COLO668 (cell line): ENCODE measurements at regions not wholly inside any gene's neighbourhood (a gene's known extent, or its start where the extent isn't known, plus 50 kb on each side); places are given as distances from the start of the nearest gene placed in this dataset.

Experiments
- DNase-seq: peaks from one replicate; lab custom pipeline; 2025; ENCODE audit not compliant: unreplicated experiment; lab: John Stamatoyannopoulos, UW

DNA sequence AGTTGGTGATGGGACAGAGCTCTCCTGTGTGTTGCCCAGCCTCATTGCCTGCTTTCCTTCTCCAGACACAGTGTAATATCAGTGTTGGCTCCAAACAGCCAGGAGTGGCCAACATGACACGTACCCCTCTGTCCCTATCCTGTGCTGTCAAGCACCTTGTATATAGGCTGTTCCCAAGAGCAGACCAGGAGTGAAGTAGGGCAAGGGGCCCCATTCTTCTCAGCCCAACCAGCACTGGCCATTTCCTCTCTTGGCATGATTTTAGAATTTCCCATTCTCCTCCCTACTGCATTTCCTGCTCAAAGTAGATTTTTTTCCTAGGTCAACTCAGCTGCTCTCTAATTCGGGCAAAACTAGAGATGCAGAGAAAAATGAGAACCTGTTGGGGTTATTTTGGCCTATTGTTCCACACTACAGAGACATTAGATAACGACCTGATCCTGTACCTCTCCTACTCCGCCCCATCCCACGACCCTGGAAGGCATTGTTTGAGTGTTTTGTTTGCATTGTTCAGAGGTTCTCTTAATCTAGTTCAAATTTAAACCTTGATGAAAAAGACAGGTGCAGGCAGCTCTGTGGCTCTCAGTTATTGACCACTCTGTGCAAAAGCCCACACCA lies 95.6 kb downstream of the RASSF10 start:
- DNase-seq, result peak; percentile 84

DNA sequence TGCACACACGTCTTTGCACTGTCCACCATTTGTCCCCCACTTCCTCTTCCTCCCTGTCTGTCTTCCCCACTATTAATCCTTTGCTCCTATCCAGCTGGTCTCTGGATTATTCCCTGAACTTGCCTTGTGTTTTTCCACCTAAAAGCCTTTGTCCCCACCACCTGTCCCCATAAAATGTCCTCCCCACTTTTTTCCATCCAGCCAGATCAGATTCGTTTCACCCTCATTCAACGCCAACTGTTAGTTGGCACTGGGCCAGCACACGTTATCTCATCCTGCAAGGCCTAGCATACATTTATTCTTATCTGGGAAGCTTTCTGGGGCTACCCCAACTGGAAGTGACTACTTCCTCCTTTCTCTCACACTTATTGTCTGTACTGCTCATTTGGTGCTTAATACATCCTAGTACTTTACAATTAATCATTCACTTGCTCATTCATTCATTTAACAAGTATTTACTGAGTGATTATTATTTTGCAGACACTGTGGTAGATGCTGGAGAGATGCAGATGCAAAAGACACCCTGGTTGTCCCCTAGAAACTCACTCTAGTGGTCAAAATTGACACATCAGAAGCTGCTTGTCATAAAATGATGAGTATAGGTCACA lies 96.2 kb downstream of the RASSF10 start:
- DNase-seq, result peak; percentile 97

DNA sequence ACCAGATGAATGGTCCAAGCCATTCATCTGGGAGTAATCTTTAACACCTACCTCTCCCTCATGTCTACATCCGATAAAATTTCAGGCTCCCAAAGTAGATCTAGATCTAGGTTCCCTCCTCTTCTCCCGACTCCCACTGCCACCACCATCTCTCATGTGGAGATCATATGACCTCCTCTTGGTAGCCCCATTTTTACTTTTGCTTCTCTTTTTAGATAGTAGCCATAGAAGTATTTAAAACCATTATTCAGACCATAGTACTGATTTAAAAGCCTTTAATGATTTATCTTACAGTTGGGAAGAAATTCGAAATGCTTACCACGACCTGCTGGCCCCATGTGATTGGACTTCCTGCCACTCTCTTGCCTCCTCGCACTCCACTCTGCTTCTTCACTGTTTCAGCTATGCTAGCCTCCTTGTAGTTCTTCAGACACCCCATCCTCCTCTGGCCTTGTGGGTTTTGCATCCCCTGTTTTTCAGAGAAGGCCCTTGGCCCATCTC lies 98.5 kb downstream of the RASSF10 start:
- no peak for DNase-seq

DNA sequence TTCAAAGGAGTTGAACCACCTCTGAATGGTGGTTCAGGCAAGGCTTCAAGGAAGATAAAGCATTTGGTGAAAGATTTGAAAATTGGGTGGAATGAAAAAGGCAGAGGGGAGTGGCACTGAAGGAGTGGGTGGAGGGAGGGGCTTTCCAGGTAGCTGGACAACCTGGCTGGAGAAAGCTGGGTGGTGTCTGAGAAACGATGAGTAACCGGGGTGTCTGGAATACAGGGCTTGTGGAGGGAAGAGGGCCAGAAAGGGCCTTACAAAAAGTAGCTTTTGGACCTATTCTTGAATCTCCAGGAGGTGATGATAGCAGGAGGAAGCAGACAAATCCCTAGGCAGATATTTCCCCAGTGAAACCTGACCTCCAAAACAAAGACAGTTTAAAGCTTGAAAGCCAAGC lies 99.3 kb downstream of the RASSF10 start:
- no peak for DNase-seq

DNA sequence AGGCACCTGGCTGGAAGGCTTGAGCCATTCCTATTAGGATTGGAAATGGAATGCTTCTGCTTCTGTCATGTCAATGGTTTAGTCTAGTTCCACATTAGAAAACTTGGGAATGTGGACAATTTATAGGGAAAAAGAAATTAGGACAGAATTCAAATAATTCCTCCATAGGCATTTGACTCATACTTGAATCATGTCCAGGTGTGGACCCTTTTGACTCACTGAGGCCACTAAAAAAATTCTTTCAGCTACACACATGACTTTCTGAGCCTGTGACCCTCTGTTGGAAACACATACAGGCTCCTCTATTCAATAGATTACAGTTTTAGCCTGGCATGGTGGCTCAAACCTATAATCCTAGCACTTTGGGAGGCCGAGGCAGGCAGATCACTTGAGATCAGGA lies 100.5 kb downstream of the RASSF10 start:
- DNase-seq, result no peak

DNA sequence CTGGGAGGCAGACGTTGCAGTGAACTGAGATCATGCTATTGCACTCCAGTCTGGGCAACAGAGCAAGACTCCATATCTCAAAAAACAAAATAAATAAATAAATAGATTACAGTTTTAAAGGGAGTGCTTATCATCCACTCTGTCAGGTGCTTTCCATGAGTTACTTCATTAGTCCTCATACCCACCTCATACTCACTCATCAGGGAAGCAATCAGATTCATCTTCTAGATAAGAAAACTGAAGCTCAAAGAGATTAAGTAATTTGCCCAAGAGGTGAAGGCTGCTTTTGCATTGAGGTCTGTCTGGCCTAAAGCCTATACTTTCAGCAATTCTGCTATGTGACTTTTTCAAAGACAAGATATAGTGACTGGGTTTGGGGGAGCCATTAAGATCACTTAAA lies 101.0 kb downstream of the RASSF10 start:
- no peak for DNase-seq

DNA sequence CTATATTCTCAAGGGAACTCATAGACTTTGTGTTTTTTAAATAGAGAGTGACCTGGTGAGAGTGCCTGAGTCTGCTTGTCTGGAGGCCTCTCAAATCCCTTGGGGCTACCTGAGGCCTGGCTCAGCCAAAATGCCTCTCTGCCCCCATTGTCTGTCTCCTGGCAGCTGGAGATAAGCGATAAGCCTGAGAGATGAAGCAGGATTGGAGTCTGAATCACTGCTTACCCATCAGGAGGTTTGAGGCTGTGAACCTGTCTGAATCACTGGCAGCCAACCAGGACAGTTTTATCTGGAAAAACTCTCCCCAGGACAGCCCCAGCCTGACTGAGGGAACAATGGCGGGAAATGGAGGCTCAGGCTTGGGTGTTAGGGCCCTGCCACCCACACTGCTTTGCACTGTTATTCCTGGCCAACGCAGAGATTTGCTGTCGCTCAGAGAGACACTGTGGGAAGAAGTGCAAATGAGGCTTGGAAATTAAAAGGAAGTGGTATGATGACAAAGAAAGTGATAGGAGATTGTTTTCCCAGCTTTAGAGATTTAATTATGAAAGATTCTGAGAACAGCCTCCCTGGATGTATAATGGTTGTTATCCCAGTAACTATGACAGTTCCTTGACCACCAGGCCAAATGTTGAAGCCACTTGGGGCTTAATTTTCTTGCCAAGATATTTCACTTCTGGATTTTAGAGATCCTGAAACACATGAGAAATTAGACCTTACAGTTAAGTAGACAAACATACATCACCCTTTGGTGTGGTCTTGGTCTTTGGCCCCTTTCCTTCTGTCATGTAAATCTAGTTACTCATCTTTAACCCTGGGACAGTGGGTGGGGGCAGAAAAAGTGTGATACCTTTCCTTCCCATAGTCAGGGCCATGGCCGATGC lies 102.1 kb downstream of the RASSF10 start:
- DNase-seq, result no peak

DNA sequence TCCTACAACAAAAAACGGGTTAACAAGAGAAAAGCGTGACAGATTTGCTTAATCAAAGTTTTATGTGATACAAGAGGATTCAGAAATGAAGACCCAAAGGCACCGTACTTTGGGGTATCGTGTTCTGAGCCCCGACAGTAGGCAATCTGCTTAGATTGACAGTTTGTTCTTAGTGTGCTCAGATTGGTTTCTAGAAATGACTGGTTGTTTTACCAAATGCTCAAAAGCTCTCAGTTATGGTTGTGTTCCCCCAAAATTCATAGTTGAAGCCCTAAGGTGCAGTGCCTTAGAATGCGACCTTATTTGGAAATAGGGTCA lies 102.7 kb downstream of the RASSF10 start:
- DNase-seq, result no peak

DNA sequence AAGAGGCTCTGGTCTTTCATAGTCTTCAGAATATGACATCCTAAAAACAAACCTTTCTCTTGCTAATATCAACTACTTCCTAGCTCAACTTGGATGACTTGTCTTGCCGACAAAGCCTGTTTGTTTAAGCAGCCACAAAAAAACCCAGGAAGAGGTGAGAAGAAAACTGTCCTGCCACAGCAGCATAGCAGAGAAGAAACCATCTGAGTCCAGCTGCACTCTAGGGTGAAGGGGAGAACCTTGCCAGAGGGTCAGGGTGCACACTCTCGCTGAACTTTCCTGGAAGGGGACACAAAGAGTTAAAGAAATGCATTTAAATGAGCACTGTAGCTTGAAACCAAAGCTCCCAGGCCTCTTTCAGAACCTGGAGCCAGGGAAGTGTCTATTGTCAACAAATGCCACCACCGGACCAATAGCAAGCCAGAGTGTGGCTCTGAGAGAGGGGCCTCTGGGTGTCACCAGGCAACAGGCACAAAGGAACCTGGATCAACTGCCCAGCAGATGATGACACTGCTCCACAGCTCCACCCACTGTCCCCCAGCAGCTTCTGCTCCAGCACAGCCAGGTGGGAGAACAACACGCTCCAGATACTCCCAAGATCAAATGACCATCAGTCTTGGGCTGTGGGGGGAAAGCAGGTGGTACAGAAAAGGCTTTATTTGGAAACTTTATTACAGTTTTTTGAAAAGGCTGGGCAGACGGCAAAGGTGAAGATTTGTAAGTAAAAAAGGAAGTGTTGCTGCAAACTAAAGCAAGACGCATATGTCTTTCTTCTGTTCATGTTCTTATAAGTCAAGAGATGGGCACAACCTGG lies 105.7 kb downstream of the RASSF10 start:
- DNase-seq, result peak; percentile 93

DNA sequence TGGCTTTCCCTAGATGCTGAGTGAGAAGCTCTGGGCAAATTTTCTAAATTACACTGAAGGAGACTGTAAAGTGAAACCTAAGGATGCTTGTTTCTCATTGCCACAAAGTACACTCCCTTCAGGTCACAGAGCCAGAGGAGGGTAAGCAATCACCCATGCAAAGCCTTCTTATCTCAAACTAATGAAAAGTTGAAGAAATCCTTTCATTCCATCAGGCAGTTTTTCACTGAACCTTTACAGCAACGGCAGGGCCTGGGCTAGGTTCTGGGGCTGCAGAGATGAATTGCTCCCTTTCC lies 106.2 kb downstream of the RASSF10 start:
- DNase-seq, result no peak

DNA sequence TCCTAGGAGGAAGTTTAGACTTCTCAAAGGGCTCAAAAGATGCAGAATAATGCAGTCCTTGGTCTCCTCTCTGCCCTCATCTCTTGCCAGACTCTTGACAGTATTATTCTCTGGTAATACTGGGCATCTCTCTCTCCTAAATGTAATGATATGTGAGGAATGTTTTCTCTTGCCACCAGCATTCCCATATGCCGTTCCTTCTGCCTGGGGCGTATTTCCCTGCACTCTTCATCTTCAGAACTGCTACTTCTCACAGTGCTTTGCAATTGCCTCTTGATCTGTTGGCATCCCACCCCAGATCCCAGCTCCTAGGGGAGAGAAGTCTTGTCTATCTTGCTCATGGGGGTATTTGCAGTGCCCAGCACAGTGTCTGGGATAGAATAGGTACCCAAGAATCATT lies 107.4 kb downstream of the RASSF10 start:
- DNase-seq, result no peak

DNA sequence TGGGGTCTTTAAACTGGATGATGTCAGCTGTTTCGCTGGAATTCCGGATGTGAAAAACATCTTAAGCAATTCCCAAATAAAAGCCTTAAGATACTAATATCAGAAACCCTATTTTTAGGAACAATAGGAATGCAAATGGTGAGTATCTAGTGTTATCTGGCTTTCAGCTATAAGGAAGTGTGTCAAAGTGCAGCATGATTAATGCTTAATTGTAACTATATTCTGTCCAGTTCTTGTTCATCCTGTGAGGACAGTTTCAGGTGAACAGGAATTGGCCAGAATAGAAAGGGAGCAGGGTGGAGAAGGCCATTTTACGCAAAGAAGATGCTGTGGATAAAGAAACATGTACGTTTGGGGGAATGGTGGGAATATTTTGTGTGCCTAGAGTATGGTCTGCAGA lies 108.2 kb downstream of the RASSF10 start:
- no peak for DNase-seq

DNA sequence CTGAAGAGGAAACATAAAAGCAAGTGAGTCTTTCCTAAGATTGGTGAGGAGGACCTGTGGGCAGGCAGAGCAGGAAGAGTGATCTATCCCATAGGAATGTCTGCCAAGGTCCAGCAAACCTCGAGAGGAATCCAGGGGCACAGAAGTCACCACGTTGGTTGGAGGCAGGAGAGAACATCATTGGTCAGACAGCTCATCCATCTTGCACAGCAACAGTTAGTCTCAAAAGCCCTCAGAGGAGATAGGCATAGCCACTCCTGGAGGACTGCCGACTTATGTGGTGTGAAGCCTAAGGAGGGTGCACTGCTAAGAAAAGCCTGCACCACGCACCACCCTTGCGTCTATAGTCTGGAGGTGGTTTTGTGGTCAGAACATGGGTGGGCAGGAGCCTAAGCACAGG lies 109.1 kb downstream of the RASSF10 start:
- DNase-seq, result no peak

DNA sequence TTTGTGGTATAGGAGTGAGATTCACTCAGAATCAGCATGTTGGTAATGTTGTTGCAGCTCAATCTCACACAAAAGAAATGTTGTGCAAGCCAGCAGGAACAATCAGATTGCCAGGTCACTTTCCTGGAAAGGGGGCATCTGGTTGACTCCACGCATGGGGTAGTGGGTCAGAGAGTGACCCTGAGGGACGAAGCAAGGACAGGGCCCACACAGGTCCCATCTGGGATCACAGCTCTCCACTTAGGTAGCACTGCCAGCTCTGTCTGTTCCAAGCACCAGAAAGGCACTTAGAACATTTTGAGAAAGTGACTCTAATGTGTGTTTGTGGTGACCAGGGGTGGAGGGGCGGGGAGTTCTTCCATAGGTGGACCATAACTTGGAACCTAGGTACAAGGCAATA lies 109.5 kb downstream of the RASSF10 start:
- no peak for DNase-seq

DNA sequence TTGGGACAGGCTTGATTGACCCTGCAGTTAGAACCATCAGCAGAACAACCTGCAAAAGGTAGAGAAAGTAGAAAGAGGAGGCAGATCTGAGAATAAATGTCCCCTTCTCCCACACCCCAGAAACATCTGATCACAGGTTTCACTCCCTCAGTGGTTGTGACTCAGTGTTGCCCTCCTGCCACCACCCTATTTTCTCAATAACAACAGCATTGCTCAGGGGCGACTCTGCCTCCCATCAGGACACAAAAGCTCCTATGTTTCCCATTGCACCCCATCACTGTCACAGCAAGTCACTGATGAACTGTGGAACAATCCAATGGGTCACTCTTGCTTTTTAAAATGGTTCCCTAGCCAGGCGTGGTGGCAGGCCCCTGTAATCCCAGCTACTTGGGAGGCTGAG lies 110.2 kb downstream of the RASSF10 start:
- DNase-seq, result no peak

DNA sequence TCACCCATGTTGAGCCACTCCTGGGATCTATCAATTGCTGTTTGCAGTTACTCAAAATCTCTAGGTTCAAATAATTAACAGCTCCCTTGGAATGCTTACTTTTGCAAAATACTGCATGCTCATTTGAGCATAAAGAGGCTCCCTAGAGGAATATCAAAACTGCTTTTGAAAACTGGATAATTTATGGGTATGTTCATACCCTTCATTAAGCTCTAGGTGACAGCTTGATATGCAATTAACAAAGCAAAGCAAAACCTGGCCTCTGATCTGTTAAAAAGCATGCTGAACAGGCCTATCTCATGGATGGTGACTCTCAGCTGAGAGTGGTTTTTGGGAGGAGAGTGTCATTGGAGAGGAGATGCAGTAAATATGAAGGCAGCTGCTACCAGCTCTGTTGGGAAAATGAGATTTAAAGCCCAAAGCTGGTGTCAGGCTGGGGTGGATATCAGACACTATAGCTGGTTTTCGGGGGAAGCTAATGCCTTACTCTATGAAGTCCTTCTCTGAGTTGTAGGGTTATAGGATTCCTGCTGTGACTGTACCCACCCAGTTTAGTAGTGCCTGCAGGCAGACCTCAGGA lies 110.9 kb downstream of the RASSF10 start:
- DNase-seq, result no peak

DNA sequence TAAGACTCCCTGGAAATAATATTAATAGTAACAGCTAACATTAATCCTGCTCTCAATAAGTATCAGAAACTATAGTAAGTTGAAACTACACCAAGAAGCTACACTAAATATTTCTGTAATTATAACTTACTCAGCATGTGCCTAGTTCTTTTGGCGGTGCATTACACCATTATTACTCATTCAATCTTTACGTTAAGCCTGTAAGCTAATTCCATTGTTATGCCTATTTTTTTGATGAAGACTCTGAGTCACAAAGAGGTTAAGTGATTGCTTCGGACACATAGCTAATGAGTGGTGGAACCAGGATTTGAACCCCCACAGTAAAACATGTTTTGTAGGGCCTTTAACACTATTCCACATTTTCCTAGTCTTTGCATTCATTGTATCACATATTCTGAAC lies 111.6 kb downstream of the RASSF10 start:
- DNase-seq, result no peak

DNA sequence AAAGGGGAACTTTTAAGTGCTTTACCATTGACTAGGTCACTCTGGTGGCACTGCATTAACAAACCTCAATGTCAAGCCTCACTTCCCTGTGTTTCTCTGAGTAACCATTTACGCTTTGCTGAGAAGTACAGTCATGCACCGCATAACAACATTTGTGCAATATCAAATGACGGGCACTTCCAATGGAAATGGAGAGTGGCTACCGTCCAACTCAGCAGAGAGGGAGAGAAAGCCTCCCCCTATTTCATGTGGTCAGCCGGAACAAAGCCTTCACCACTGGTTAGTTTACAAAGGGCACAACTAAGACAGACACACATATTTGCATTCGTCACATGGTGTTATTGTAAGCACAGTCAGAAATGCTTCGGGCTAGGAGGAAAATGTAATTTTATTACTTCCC lies 117.3 kb downstream of the RASSF10 start:
- DNase-seq, result peak; percentile 78

DNA sequence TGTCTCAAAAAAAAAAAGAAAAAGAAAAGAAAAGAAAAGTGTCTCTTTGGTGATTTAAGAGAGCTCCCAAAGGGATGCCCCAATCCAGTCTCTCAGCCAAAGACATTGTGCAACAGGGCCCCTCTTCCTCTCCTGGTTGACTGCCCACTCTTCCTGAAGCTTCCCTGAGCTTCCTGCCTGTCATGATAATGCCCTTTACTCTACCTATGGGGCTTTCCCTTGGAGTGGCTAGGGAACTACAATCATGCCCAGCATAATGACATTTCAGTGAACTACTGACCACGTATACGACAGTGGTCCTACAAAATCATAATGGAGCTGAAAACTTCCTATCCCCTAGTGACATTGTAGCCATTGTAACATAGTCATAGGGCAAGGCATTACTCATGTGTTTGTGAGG lies 118.0 kb downstream of the RASSF10 start:
- DNase-seq, result no peak

DNA sequence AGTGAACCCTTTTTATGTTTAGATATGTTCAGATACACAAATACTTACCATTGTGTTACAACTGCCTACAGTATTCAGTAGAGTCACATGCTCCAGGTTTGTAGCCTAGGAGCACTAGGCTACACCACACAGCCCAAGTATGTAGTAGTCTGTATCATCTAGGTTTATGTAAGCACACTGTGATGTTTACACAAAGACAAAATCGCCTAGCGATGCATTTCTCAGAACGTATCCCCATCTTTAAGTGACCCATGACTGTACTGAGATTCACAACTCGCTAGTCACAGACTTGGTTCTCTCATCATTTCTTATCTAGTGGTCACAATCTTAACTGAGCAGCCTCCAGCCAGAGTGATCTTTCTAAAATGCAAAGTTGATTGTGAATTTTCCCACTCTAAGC lies 119.2 kb downstream of the RASSF10 start:
- no peak for DNase-seq

DNA sequence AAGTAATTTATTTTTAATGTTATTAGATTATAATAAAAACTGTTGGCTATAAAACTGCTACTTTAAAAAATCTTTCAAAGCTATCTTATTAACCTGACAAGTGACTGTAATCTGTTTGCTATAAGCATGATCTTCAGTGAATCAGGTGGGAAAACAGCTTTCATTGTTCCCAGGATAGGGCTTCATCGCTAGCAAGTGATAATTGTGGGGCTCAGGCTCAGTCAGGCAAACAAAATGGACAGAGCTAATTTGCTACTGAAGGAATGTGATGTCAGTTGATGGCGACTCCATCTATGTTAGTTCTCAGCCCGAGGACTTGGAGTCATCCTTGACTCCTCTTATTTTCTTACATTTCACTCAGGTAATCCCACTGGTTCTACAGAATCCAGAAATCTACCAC lies 125.0 kb downstream of the RASSF10 start:
- no peak for DNase-seq
